Spinal cord (tissue), 9 donors: ENCODE measurements at regions not wholly inside any gene's neighbourhood (a gene's known extent, or its start where the extent isn't known, plus 50 kb on each side); places are given as distances from the start of the nearest gene placed in this dataset.

ENCODE experiments used
- DNase-seq, 6 donors: peaks; one replicate each; pipeline versions ENCODE4 v3.0.0 to v3.0.0-alpha.2; 2013 to 2015; ENCODE audit warnings: low spot score in 6 of 6, low read depth in 4 of 6
- H3K27ac ChIP-seq: one replicate; pipeline ENCODE4 v1.5.1; 2013; ENCODE audit warnings: low read depth, low read length, control low read depth
- H3K27me3 ChIP-seq: one replicate; pipeline ENCODE4 v1.6.1; 2013; ENCODE audit warnings: low read length; ENCODE audit not compliant: control insufficient read depth, insufficient read depth
- H3K36me3 ChIP-seq: one replicate; pipeline ENCODE4 v1.6.1; 2013; ENCODE audit warnings: low read length; ENCODE audit not compliant: control insufficient read depth, insufficient read depth
- H3K4me1 ChIP-seq: one replicate; pipeline ENCODE4 v1.6.1; 2013; ENCODE audit warnings: low read length; ENCODE audit not compliant: control insufficient read depth, insufficient read depth
- H3K4me3 ChIP-seq: one replicate; pipeline ENCODE4 v1.5.1; 2013; ENCODE audit warnings: low read depth, low read length, control low read depth
- H3K9me3 ChIP-seq: one replicate; pipeline ENCODE4 v1.6.1; 2013; ENCODE audit warnings: low read length; ENCODE audit not compliant: control insufficient read depth, insufficient read depth
- WGBS: methylation state at CpG from one replicate; pipeline ENCODE4 v1.1.5; 2013; ENCODE audit warnings: missing lambda C conversion rate; ENCODE audit not compliant: insufficient coverage; 5-methylcytosine and 5-hydroxymethylcytosine counted together
- donor health status: healthy.

GRCh38 chr2:33746208-33746800 is 147.2 kb upstream of the FAM98A start:
- peak in 2 of 6 donors; percentile 18 to 41 for DNase-seq
- Histone ChIP-seq H3K4me1 (no peaks in the 10 kb centered on the region), H3K27ac (no peak overlapping the region), H3K27me3 (no peaks in the 10 kb centered on the region), H3K36me3 (no peaks in the 10 kb centered on the region), H3K4me3 (no peak overlapping the region), H3K9me3 (peaks cover 2% of the 10 kb centered on the region)
- no CpG with 5 or more reads among the region's 2 CpGs for WGBS

- no peak overlapping the region for H3K4me3 ChIP-seq
- no peak for DNase-seq
- no peak overlapping the region for H3K27ac ChIP-seq
- no peaks in the 10 kb centered on the region for H3K36me3 ChIP-seq
- no peaks in the 10 kb centered on the region for H3K9me3 ChIP-seq
- no peaks in the 10 kb centered on the region for H3K27me3 ChIP-seq
- H3K4me1 ChIP-seq, result no peaks in the 10 kb centered on the region
- no CpG with 5 or more reads among the region's 1 CpG for WGBS
Observed at GRCh38 chr2:33735096-33735495, 136.0 kb upstream of the FAM98A start.

GRCh38 chr2:33730804-33731203 is 131.7 kb upstream of the FAM98A start:
- H3K4me3 ChIP-seq, result no peak overlapping the region
- H3K27ac ChIP-seq, result no peak overlapping the region
- H3K36me3 ChIP-seq, result peaks cover 4% of the 10 kb centered on the region
- no peaks in the 10 kb centered on the region for H3K9me3 ChIP-seq
- no peaks in the 10 kb centered on the region for H3K27me3 ChIP-seq
- H3K4me1 ChIP-seq, result no peaks in the 10 kb centered on the region
- no peak for DNase-seq

- Histone ChIP-seq H3K4me1 (no peaks in the 10 kb centered on the region), H3K9me3 (no peaks in the 10 kb centered on the region), H3K27me3 (no peaks in the 10 kb centered on the region), H3K27ac (no peak overlapping the region), H3K36me3 (peaks cover 4% of the 10 kb centered on the region), H3K4me3 (no peak overlapping the region)
- 100% methylated on average over 1 of the region's 1 CpG for WGBS
- no peak for DNase-seq
Observed at GRCh38 chr2:33730193-33730592, 131.1 kb upstream of the FAM98A start.

GRCh38 chr2:33729353-33729752 is 130.3 kb upstream of the FAM98A start:
- no peak for DNase-seq
- no CpG with 5 or more reads among the region's 1 CpG for WGBS
- peaks cover 4% of the 10 kb centered on the region for H3K36me3 ChIP-seq
- no peak overlapping the region for H3K4me3 ChIP-seq
- no peaks in the 10 kb centered on the region for H3K9me3 ChIP-seq
- H3K27me3 ChIP-seq, result no peaks in the 10 kb centered on the region
- no peak overlapping the region for H3K27ac ChIP-seq
- no peaks in the 10 kb centered on the region for H3K4me1 ChIP-seq

- WGBS, result 93% methylated on average over 4 of the region's 14 CpGs
- H3K27me3 ChIP-seq, result no peaks in the 10 kb centered on the region
- H3K4me3 ChIP-seq, result no peak overlapping the region
- H3K4me1 ChIP-seq, result no peaks in the 10 kb centered on the region
- H3K36me3 ChIP-seq, result peaks cover 4% of the 10 kb centered on the region
- H3K9me3 ChIP-seq, result no peaks in the 10 kb centered on the region
- no peak overlapping the region for H3K27ac ChIP-seq
- no peak for DNase-seq
Observed at GRCh38 chr2:33728106-33728505, 129.0 kb upstream of the FAM98A start.

- Histone ChIP-seq H3K27me3 (no peaks in the 10 kb centered on the region), H3K9me3 (no peaks in the 10 kb centered on the region), H3K4me1 (no peaks in the 10 kb centered on the region), H3K4me3 (no peak overlapping the region), H3K36me3 (peaks cover 4% of the 10 kb centered on the region), H3K27ac (no peak overlapping the region)
- DNase-seq, result no peak
- WGBS, result 96% methylated on average over 41 of the region's 41 CpGs
Observed at GRCh38 chr2:33727361-33728032, 128.4 kb upstream of the FAM98A start.

- no peaks in the 10 kb centered on the region for H3K4me1 ChIP-seq
- H3K36me3 ChIP-seq, result peaks cover 4% of the 10 kb centered on the region
- no peak for DNase-seq
- H3K4me3 ChIP-seq, result no peak overlapping the region
- 92% methylated on average over 6 of the region's 8 CpGs for WGBS
- no peaks in the 10 kb centered on the region for H3K27me3 ChIP-seq
- H3K27ac ChIP-seq, result no peak overlapping the region
- H3K9me3 ChIP-seq, result no peaks in the 10 kb centered on the region
Observed at GRCh38 chr2:33726415-33726814, 127.3 kb upstream of the FAM98A start.

GRCh38 chr2:33723329-33723728 is 124.2 kb upstream of the FAM98A start:
- peak in 2 of 6 donors; percentile 22 to 68 for DNase-seq
- Histone ChIP-seq H3K4me1 (no peaks in the 10 kb centered on the region), H3K9me3 (no peaks in the 10 kb centered on the region), H3K27ac (no peak overlapping the region), H3K4me3 (no peak overlapping the region), H3K27me3 (no peaks in the 10 kb centered on the region), H3K36me3 (peaks cover 4% of the 10 kb centered on the region)
- 30% methylated on average over 2 of the region's 3 CpGs for WGBS

GRCh38 chr2:33719067-33719466 is 120.0 kb upstream of the FAM98A start:
- no peaks in the 10 kb centered on the region for H3K27me3 ChIP-seq
- H3K9me3 ChIP-seq, result no peaks in the 10 kb centered on the region
- no peak overlapping the region for H3K27ac ChIP-seq
- no peaks in the 10 kb centered on the region for H3K4me1 ChIP-seq
- WGBS, result no CpG with 5 or more reads among the region's 2 CpGs
- H3K36me3 ChIP-seq, result no peaks in the 10 kb centered on the region
- DNase-seq, result no peak
- no peak overlapping the region for H3K4me3 ChIP-seq
